ENCODE measurements at regions not wholly inside any gene's neighbourhood (a gene's known extent, or its start where the extent isn't known, plus 50 kb on each side); places are given as distances from the start of the nearest gene placed in this dataset.

DNA sequence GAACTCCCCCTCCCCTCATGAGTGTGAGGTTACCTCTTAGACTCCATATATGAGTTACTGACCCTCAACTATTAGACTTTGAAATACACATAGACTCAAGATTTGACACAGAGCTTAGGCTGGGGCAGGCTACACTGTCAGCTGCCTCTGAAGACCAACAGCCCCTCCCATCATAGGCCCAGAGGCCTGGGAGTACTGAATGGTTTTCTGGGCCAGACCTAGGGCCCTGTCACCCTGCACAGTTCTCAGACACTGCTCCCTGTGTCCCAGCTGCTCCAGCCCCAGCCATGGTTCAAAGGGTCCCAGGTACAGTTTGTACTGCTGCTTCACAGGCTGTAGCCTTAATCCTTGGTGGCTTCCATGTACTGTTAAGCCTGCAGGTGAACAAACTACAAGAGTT is 132.1 kb upstream of the MOCS1 start (continued):
- TF ChIP-seq, protein P1, sequence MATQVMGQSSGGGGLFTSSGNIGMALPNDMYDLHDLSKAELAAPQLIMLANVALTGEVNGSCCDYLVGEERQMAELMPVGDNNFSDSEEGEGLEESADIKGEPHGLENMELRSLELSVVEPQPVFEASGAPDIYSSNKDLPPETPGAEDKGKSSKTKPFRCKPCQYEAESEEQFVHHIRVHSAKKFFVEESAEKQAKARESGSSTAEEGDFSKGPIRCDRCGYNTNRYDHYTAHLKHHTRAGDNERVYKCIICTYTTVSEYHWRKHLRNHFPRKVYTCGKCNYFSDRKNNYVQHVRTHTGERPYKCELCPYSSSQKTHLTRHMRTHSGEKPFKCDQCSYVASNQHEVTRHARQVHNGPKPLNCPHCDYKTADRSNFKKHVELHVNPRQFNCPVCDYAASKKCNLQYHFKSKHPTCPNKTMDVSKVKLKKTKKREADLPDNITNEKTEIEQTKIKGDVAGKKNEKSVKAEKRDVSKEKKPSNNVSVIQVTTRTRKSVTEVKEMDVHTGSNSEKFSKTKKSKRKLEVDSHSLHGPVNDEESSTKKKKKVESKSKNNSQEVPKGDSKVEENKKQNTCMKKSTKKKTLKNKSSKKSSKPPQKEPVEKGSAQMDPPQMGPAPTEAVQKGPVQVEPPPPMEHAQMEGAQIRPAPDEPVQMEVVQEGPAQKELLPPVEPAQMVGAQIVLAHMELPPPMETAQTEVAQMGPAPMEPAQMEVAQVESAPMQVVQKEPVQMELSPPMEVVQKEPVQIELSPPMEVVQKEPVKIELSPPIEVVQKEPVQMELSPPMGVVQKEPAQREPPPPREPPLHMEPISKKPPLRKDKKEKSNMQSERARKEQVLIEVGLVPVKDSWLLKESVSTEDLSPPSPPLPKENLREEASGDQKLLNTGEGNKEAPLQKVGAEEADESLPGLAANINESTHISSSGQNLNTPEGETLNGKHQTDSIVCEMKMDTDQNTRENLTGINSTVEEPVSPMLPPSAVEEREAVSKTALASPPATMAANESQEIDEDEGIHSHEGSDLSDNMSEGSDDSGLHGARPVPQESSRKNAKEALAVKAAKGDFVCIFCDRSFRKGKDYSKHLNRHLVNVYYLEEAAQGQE (IDR thresholded peaks at IDR 0.05; ENCODE audit: low read depth, low read length) = no peak
- TF ChIP-seq MEF2A (IDR thresholded peaks at IDR 0.05; ENCODE audit: borderline replicate concordance, low read depth) = no peak

- H3K36me3 ChIP-seq (replicated peaks in 1 of 2; ENCODE audit: control insufficient read depth in 1 of 2, insufficient read depth in 2 of 2, low read length in 1 of 2) = no peaks in the 10 kb centered on the region
- no peaks in the 10 kb centered on the region for H3K27me3 ChIP-seq (ENCODE audit: insufficient read depth)
- DNase-seq = no peak
- H3K9me3 ChIP-seq = no peaks in the 10 kb centered on the region
- ChIA-PET CTCF (no interaction called here), POLR2A (no interaction called here)
- H4K20me1 ChIP-seq (ENCODE audit: insufficient read depth) = no peaks in the 10 kb centered on the region
- H3K79me2 ChIP-seq (ENCODE audit: insufficient read depth) = no peaks in the 10 kb centered on the region
- no peak overlapping the region for H2AFZ ChIP-seq (ENCODE audit: low read depth)
- H3K27ac ChIP-seq (ENCODE audit: low read depth in 2 of 2, low read length in 1 of 2) = no peak overlapping the region
- no peaks in the 10 kb centered on the region for H3K9me2 ChIP-seq
- no peak overlapping the region for H3K4me2 ChIP-seq
- no peak overlapping the region for H3K4me3 ChIP-seq (ENCODE audit: low read depth in 2 of 2, low read length in 1 of 2)
- no peak overlapping the region for H3K9ac ChIP-seq
- no peaks in the 10 kb centered on the region for H3F3A ChIP-seq (replicated peaks; ENCODE audit: insufficient read depth)
- H3K4me1 ChIP-seq (ENCODE audit: control insufficient read depth in 1 of 2, insufficient read depth in 2 of 2, low read depth in 1 of 2, low read length in 1 of 2) = no peaks in the 10 kb centered on the region
- TF ChIP-seq, protein P2, sequence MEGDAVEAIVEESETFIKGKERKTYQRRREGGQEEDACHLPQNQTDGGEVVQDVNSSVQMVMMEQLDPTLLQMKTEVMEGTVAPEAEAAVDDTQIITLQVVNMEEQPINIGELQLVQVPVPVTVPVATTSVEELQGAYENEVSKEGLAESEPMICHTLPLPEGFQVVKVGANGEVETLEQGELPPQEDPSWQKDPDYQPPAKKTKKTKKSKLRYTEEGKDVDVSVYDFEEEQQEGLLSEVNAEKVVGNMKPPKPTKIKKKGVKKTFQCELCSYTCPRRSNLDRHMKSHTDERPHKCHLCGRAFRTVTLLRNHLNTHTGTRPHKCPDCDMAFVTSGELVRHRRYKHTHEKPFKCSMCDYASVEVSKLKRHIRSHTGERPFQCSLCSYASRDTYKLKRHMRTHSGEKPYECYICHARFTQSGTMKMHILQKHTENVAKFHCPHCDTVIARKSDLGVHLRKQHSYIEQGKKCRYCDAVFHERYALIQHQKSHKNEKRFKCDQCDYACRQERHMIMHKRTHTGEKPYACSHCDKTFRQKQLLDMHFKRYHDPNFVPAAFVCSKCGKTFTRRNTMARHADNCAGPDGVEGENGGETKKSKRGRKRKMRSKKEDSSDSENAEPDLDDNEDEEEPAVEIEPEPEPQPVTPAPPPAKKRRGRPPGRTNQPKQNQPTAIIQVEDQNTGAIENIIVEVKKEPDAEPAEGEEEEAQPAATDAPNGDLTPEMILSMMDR (IDR thresholded peaks at IDR 0.05) = no peak
- TF ChIP-seq, protein P3, sequence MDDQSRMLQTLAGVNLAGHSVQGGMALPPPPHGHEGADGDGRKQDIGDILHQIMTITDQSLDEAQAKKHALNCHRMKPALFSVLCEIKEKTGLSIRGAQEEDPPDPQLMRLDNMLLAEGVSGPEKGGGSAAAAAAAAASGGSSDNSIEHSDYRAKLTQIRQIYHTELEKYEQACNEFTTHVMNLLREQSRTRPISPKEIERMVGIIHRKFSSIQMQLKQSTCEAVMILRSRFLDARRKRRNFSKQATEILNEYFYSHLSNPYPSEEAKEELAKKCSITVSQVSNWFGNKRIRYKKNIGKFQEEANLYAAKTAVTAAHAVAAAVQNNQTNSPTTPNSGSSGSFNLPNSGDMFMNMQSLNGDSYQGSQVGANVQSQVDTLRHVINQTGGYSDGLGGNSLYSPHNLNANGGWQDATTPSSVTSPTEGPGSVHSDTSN (IDR thresholded peaks at IDR 0.05) = no peak
- TF ChIP-seq EP300 (IDR thresholded peaks at IDR 0.05; ENCODE audit: borderline replicate concordance in 1 of 2, low read depth in 1 of 2, low read length in 1 of 2) (no peak), CHD2 (IDR thresholded peaks at IDR 0.05; ENCODE audit: low read length, partially characterized antibody) (no peak), ELF1 (IDR thresholded peaks at IDR 0.05) (no peak), ZBTB33 (IDR thresholded peaks at IDR 0.05; ENCODE audit: borderline replicate concordance, low read depth) (no peak), FOXJ3 (CRISPR knock-in tag; IDR thresholded peaks at IDR 0.05) (no peak), FOSL2 (IDR thresholded peaks at IDR 0.05; ENCODE audit: borderline replicate concordance, low read depth) (no peak)
- TF ChIP-seq, protein P4, sequence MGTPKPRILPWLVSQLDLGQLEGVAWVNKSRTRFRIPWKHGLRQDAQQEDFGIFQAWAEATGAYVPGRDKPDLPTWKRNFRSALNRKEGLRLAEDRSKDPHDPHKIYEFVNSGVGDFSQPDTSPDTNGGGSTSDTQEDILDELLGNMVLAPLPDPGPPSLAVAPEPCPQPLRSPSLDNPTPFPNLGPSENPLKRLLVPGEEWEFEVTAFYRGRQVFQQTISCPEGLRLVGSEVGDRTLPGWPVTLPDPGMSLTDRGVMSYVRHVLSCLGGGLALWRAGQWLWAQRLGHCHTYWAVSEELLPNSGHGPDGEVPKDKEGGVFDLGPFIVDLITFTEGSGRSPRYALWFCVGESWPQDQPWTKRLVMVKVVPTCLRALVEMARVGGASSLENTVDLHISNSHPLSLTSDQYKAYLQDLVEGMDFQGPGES (IDR thresholded peaks at IDR 0.05; ENCODE audit: low read depth, low read length) = no peak
- TF ChIP-seq, protein P5, sequence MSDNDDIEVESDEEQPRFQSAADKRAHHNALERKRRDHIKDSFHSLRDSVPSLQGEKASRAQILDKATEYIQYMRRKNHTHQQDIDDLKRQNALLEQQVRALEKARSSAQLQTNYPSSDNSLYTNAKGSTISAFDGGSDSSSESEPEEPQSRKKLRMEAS (IDR thresholded peaks at IDR 0.05; ENCODE audit: low read depth) = no peak
- no CpG with 5 or more reads among the region's 1 CpG for WGBS (ENCODE audit: low lambda C conversion rate)
Measured at GRCh38 chr6:40056865-40057264, 122.6 kb upstream of the MOCS1 start.
